Keratinocyte (primary cell): ENCODE measurements at regions not wholly inside any gene's neighbourhood (a gene's known extent, or its start where the extent isn't known, plus 50 kb on each side); places are given as distances from the start of the nearest gene placed in this dataset.
"Not testable (repeated sequence)": the region's sequence is repeated elsewhere in the genome, so short reads cannot be mapped to it uniquely, and the experiment has no call there.

ENCODE experiments used
- DNase-seq: peaks from one replicate; pipeline ENCODE4 v3.0.0-alpha.2; 2011; ENCODE audit warnings: low read depth, missing footprints, low spot score
- FAIRE-seq: peaks from 2 replicates; lab custom pipeline; 2011; peaks lifted over from hg19 to GRCh38; lab: Jason Lieb, UNC
- H2AFZ ChIP-seq: 2 replicates; pipeline ENCODE4 v1.6.0; 2012; ENCODE audit warnings: low read length, control low read depth, inconsistent platforms; ENCODE audit not compliant: control insufficient read depth
- H3K27ac ChIP-seq: 2 replicates; pipeline ENCODE4 v1.5.1; 2011; ENCODE audit warnings: low read length; ENCODE audit not compliant: control insufficient read depth, insufficient read depth
- H3K27me3 ChIP-seq: 3 replicates; pipeline ENCODE4 v1.6.0; 2011; ENCODE audit warnings: low read length; ENCODE audit not compliant: control insufficient read depth, insufficient read depth; ENCODE audit errors: extremely low read depth
- H3K36me3 ChIP-seq, 2 experiments: 2 replicates in 1 of 2; 3 replicates in 1 of 2; pipeline ENCODE4 v1.5.1; 2011; ENCODE audit warnings: low read length in 2 of 2, mild to moderate bottlenecking in 1 of 2; ENCODE audit not compliant: control insufficient read depth in 2 of 2, insufficient read depth in 2 of 2; ENCODE audit errors: extremely low read depth in 1 of 2
- H3K4me1 ChIP-seq: 3 replicates; pipeline ENCODE4 v1.5.1; 2011; ENCODE audit warnings: low read length; ENCODE audit not compliant: control insufficient read depth, insufficient read depth; ENCODE audit errors: extremely low read depth
- H3K4me2 ChIP-seq: 3 replicates; pipeline ENCODE4 v1.6.0; 2011; ENCODE audit warnings: low read depth, low read length; ENCODE audit not compliant: control insufficient read depth, insufficient read depth; ENCODE audit errors: extremely low read depth
- H3K4me3 ChIP-seq, 3 experiments: fragments of 200-600 bp in 1 of 3; sonication (generic) in 1 of 3; 2 replicates in 2 of 3; 3 replicates in 1 of 3; pipeline ENCODE4 v1.5.1; 2011 to 2016; ENCODE audit warnings: low read length in 3 of 3, mild to moderate bottlenecking in 3 of 3, control low read depth in 2 of 3, inconsistent platforms in 1 of 3, low read depth in 1 of 3, mixed read lengths in 1 of 3, mixed run types in 1 of 3, moderate library complexity in 1 of 3; ENCODE audit not compliant: control insufficient read depth in 2 of 3, insufficient read depth in 2 of 3; ENCODE audit errors: extremely low read depth in 1 of 3
- H3K79me2 ChIP-seq: 2 replicates; pipeline ENCODE4 v1.6.0; 2012; ENCODE audit warnings: low read length; ENCODE audit not compliant: control insufficient read depth, insufficient read depth
- H3K9ac ChIP-seq: 3 replicates; pipeline ENCODE4 v1.6.0; 2011; ENCODE audit warnings: low read length; ENCODE audit not compliant: control insufficient read depth, insufficient read depth; ENCODE audit errors: extremely low read depth
- H3K9me1 ChIP-seq: 3 replicates; pipeline ENCODE4 v1.6.0; 2011; ENCODE audit warnings: low read length; ENCODE audit not compliant: control insufficient read depth, insufficient read depth; ENCODE audit errors: extremely low read depth
- H3K9me3 ChIP-seq: 2 replicates; pipeline ENCODE4 v1.5.1; 2012; ENCODE audit warnings: low read depth, low read length; ENCODE audit not compliant: control insufficient read depth
- H4K20me1 ChIP-seq: 3 replicates; pipeline ENCODE4 v1.6.0; 2011; ENCODE audit warnings: low read length; ENCODE audit not compliant: control insufficient read depth, insufficient read depth; ENCODE audit errors: extremely low read depth
- EZH2 ChIP-seq: IDR thresholded peaks from one replicate; pipeline ENCODE4 v1.6.1; 2012; ENCODE audit warnings: inconsistent platforms, mild to moderate bottlenecking, low read length, moderate library complexity
- dilution Hi-C: fragments of 300-500 bp; cut with MboI; formaldehyde crosslinking; loops from one replicate; pipeline ENCODE4 v1.7.0; 2020; ENCODE audit warnings: low sequenced_read_pairs; ENCODE audit not compliant: extremely low pct_ligation_motif_present
- TF ChIP-seq, protein P1 (sequence below), 3 experiments: IDR thresholded peaks in 1 of 3; conservative IDR thresholded peaks in 1 of 3; optimal IDR thresholded peaks in 1 of 3; 2 replicates in 2 of 3; 3 replicates in 1 of 3; pipeline versions ENCODE3 to v1.5.1; 2011; ENCODE audit warnings: low read length in 3 of 3, mild to moderate bottlenecking in 3 of 3, moderate library complexity in 2 of 3, control low read depth in 1 of 3, inconsistent platforms in 1 of 3; ENCODE audit not compliant: insufficient read depth in 2 of 3; ENCODE audit errors: extremely low read depth in 1 of 3

DNA sequence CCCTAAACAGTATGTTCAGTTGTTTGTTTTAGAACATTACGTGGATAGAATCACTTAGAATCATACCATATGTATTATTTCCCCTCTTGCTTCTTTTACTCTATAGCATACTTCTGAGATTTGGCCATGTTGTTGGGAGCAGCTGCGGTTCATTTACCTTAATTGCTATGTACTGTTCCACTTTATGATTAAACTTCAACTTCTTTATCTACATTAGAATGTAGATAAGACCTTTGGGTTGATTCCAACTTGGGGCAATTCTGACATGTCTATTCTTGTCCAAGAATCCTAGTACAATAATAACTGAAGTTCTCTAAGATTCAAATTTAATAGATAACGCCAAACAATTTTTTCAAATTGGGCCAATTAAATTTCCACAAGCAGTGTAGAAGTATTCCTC is 80.7 kb downstream of the GRIN2B start:
- no peak for DNase-seq
- no peak for FAIRE-seq
- no peak overlapping the region for H2AFZ ChIP-seq
- H3K4me2 ChIP-seq: no peak overlapping the region
- H3K27ac ChIP-seq: no peak overlapping the region
- H3K36me3 ChIP-seq: no peaks in the 10 kb centered on the region
- TF ChIP-seq, protein P1, sequence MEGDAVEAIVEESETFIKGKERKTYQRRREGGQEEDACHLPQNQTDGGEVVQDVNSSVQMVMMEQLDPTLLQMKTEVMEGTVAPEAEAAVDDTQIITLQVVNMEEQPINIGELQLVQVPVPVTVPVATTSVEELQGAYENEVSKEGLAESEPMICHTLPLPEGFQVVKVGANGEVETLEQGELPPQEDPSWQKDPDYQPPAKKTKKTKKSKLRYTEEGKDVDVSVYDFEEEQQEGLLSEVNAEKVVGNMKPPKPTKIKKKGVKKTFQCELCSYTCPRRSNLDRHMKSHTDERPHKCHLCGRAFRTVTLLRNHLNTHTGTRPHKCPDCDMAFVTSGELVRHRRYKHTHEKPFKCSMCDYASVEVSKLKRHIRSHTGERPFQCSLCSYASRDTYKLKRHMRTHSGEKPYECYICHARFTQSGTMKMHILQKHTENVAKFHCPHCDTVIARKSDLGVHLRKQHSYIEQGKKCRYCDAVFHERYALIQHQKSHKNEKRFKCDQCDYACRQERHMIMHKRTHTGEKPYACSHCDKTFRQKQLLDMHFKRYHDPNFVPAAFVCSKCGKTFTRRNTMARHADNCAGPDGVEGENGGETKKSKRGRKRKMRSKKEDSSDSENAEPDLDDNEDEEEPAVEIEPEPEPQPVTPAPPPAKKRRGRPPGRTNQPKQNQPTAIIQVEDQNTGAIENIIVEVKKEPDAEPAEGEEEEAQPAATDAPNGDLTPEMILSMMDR (optimal IDR thresholded peaks at IDR 0.05 in 1 of 3, IDR thresholded peaks at IDR 0.05 in 1 of 3, conservative IDR thresholded peaks at IDR 0.05 in 1 of 3; ENCODE audit: extremely low read depth in 1 of 3, insufficient read depth in 2 of 3, low read length in 3 of 3): no peak
- TF ChIP-seq EZH2: no peak
- no peaks in the 10 kb centered on the region for H3K4me1 ChIP-seq
- no peak overlapping the region for H3K4me3 ChIP-seq
- H3K79me2 ChIP-seq: no peaks in the 10 kb centered on the region
- dilution Hi-C loops: no loop called here
- H3K9ac ChIP-seq: no peak overlapping the region
- H4K20me1 ChIP-seq: no peaks in the 10 kb centered on the region
- H3K9me1 ChIP-seq: no peaks in the 10 kb centered on the region
- H3K27me3 ChIP-seq: no peaks in the 10 kb centered on the region
- H3K9me3 ChIP-seq: no peaks in the 10 kb centered on the region

DNA sequence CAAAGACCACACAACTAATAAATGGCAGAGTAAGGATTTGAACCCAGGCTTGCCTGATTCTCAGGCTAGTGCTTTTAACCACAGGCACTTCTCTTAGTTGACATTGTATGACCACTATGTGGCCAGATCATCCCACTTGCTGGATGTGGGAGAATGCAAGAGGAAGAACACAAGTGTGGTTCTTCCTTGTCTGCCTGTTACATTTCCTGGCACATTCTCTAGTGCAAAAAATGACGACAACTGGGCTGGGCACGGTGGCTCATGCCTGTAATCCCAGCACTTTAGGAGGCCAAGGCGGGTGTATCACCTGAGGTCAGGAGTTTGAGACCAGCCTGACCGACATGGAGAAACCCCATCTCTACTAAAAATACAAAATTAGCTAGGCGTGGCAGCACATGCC is 83.0 kb downstream of the GRIN2B start:
- H3K4me3 ChIP-seq, H2AFZ ChIP-seq, DNase-seq, H3K27me3 ChIP-seq, H3K4me2 ChIP-seq, H3K4me1 ChIP-seq, H3K36me3 ChIP-seq, H3K27ac ChIP-seq, H4K20me1 ChIP-seq, H3K9me1 ChIP-seq, H3K9ac ChIP-seq, H3K79me2 ChIP-seq, FAIRE-seq, H3K9me3 ChIP-seq, dilution Hi-C loops: not testable (repeated sequence)

DNA sequence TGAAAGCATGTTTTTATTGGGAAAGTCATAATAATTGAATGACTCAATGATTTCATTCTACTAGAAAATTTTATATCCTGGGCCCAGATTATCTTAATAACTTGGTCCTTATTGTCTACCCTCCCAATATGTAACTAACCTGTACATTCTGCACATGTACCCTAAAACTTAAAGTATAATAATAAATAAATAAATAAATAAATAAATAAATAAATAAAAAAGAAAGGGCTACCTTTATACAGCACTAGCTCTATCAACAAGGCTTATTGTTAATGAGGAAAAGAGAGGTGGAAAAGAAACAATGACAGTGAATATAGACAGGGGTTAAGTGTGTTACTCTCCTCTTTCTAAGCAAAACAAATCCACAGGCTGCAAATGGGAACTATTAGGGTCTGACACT is 83.6 kb downstream of the GRIN2B start:
- no peak overlapping the region for H3K4me3 ChIP-seq
- no peak for FAIRE-seq
- TF ChIP-seq, protein P1 (optimal IDR thresholded peaks at IDR 0.05 in 1 of 3, IDR thresholded peaks at IDR 0.05 in 1 of 3, conservative IDR thresholded peaks at IDR 0.05 in 1 of 3; ENCODE audit: extremely low read depth in 1 of 3, insufficient read depth in 2 of 3, low read length in 3 of 3): no peak
- TF ChIP-seq EZH2: no peak
- H3K9me1 ChIP-seq: no peaks in the 10 kb centered on the region
- no peaks in the 10 kb centered on the region for H4K20me1 ChIP-seq
- no peak for DNase-seq
- dilution Hi-C loops: no loop called here
- H3K36me3 ChIP-seq: no peaks in the 10 kb centered on the region
- H3K27me3 ChIP-seq: no peaks in the 10 kb centered on the region
- no peaks in the 10 kb centered on the region for H3K4me1 ChIP-seq
- H3K27ac ChIP-seq: no peak overlapping the region
- no peaks in the 10 kb centered on the region for H3K9me3 ChIP-seq
- H3K79me2 ChIP-seq: no peaks in the 10 kb centered on the region
- no peak overlapping the region for H3K9ac ChIP-seq
- no peak overlapping the region for H2AFZ ChIP-seq
- no peak overlapping the region for H3K4me2 ChIP-seq
